ENCODE measurements at regions not wholly inside any gene's neighbourhood (a gene's known extent, or its start where the extent isn't known, plus 50 kb on each side); places are given as distances from the start of the nearest gene placed in this dataset.
"Not testable (repeated sequence)": the region's sequence is repeated elsewhere in the genome, so short reads cannot be mapped to it uniquely, and the experiment has no call there.

DNA sequence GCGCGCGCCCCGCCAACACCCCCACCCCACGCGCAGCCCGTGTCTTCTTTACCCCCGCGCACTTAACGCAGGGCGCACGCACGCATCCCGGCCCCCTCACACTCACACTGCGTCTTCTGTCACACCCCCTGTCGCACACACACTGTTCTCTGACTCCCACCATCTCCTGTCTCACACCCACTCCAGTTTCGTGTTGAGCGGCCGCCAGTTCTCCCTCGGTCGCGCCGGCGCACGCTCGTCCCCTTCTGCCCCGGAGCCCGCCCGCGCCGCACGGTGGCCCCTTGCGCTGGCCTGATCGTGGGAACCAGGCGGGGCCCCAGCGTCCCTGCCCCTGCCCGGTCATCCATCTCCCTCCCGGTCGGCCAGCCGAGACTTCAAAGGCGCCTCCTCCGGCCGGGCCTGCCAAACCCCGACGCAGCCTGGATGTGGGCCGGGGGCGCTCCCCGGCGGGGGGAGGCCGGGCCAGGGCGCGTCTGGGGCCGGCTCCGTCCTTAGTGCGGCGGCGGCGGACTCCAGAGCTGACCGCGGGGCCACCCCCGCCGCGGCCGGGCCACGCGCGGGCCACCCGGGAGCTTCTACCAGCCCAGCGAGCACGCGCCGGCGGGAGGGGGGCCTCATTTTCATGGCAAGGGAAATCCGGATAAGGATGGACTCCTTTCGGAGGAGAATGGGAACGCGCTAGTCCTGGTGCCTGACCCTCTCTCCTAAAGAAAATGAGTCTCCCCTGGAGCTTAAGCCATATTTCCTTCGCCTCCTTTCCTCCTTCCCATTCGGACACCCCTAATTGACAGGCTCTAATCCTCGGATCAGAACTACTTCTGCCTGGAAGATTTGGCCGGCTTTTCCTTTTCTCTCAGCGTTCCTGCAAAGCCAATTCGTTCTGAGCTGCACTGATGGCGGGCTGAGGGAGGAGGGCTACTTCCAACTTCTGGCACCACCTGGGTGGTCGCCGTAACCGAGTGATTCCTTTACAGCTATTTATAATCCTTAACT lies 82.0 kb upstream of the HMGA2 start:
- no peak for DNase-seq

DNA sequence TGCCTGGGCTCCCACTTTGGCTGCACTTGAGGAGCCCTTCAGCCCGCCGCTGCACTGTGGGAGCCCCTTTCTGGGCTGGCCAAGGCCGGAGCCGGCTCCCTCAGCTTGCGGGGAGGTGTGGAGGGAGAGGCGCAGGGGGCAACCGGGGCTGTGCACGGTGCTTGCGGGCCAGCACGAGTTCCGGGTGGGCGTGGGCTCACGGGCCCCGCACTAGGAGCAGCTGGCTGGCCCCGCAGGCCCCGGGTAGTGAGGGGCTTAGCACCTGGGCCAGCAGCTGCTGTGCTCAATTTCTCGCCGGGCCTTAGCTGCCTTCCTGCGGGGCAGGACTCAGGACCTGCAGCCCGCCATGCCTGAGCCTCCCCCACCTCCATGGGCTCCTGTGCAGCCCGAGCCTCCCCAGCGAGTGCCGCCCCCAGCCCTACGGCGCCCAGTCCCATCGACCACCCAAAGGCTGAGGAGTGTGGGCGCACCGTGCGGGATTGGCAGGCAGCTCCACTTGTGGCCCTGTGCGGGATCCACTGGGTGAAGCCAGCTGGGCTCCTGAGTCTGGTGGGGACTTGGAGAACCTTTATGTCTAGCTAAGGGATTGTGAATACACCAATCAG lies 79.9 kb upstream of the HMGA2 start:
- DNase-seq: not testable (repeated sequence)

- DNase-seq: no peak
These were observed 76.9 kb upstream of the HMGA2 start for GRCh38 chr12:65747338-65747737.

GRCh38 chr12:65748332-65748731 lies 76.0 kb upstream of the HMGA2 start:
- DNase-seq: no peak

DNA sequence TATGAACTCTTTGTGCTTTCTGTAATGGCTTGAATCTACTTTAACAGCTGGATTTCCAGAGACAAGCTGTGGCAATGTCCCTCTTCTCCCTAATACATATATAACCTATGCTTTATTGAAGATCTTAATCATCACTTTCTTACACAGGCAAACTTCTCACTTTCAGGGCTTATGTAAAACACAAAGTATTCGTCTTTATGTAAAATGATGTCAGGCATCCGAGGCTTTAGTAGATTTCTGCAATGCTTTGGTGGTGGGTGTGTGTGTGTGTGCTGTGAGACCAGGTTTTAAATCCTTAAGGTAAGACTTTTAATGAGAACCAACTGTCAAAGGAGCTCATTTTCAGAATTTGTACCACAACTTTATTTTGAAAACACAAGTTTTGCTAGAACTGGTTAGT lies 70.0 kb upstream of the HMGA2 start:
- no peak for DNase-seq

- no peak for DNase-seq
These were observed 69.3 kb upstream of the HMGA2 start for GRCh38 chr12:65754744-65755595.

GRCh38 chr12:65755596-65755978 lies 68.7 kb upstream of the HMGA2 start:
- DNase-seq: no peak

DNA sequence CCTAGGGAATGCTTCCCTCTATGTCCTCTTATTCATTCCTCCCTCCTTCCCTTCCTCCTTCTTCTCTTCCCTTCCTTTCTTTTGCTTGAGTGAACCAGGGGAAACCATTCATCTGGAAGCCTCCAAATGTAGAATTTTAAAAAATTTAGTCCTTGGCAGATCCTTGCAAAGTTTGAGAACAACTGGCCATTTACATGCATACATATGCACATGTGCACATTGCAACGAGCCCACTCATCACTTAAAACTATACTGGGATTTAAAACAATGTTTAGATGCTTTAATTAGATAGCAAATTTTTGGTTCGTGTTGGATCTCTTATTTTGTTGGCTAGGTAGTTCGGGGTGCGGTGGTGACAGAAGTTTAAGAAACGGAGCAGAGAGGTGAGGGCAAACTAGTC lies 68.0 kb upstream of the HMGA2 start:
- DNase-seq: no peak

GRCh38 chr12:65756956-65757511 lies 67.2 kb upstream of the HMGA2 start:
- no peak for DNase-seq

- no peak for DNase-seq
These were observed 65.9 kb upstream of the HMGA2 start for GRCh38 chr12:65758401-65758800.

- no peak for DNase-seq
These were observed 64.5 kb upstream of the HMGA2 start for GRCh38 chr12:65759735-65760134.

DNA sequence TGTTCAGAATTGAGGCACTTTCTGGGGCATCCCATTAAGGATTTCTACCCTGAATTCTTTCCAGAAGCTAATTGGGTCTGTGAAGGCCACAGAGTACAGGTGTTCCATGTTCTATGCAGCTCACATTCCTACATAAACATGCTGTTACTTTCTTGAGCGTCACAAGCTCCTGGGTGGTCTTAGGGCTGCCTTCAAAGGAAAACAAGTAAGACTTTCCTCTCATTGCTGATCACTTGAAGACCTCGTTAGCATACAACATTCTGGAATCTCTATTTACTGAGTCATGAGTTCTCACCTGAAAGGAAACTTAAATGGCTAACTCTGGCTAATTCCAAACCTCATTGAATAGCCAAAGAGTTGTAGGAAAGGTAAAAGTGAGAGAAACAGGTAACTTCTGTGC lies 63.0 kb upstream of the HMGA2 start:
- DNase-seq: no peak

GRCh38 chr12:65764325-65764724 lies 60.0 kb upstream of the HMGA2 start:
- DNase-seq: no peak

DNA sequence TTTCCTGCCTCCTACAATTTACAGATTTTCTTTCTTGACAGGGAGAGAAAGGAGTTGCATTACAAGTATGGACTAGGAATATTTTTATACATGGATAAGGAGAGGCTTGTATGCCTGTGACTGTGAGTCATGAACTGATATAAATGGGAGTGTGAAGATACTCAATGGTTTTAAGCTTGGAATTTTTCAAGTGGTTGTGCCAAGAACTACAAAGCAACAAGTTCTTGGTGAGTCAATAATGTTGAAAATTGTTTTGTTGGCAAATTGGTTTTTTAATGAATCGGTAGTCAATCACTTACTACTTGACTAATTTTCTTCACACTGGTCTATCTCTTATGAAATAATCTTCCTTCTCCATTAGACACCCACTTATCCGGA lies 58.9 kb upstream of the HMGA2 start:
- DNase-seq: no peak

GRCh38 chr12:65769880-65770279 lies 54.4 kb upstream of the HMGA2 start:
- DNase-seq: no peak

Measured in activated gamma-delta T cell treated with Interleukin-2 at 50 U/mL for 16 hours (primary cell).